HL-60 (cell line): ENCODE measurements at regions not wholly inside any gene's neighbourhood (a gene's known extent, or its start where the extent isn't known, plus 50 kb on each side); places are given as distances from the start of the nearest gene placed in this dataset.

Experiments
- DNase-seq, 2 experiments: peaks; one replicate each; pipeline ENCODE4 v3.0.0-alpha.2; 2010 to 2020; ENCODE audit warnings: low read depth in 1 of 2, low spot score in 1 of 2
- H3K27ac ChIP-seq: fragments of 250-450 bp; sonication (Bioruptor Pico); replicated peaks from 2 replicates; pipeline ENCODE4 v1.5.1; 2020; ENCODE audit warnings: mild to moderate bottlenecking, moderate library complexity
- H3K27me3 ChIP-seq: fragments of 250-450 bp; sonication (Bioruptor Pico); 2 replicates; pipeline ENCODE4 v1.5.1; 2021; ENCODE audit warnings: mild to moderate bottlenecking, moderate library complexity; ENCODE audit not compliant: insufficient read depth, poor library complexity, severe bottlenecking
- H3K4me3 ChIP-seq: replicated peaks from 2 replicates; pipeline ENCODE4 v1.5.1; 2011; ENCODE audit warnings: mild to moderate bottlenecking, control low read depth, low read length; ENCODE audit not compliant: insufficient read depth
- CTCF ChIP-seq: IDR thresholded peaks from one replicate; pipeline ENCODE4 v1.5.1; 2011; ENCODE audit warnings: low read length, control low read depth, inconsistent platforms; ENCODE audit not compliant: insufficient read depth
- GABPA ChIP-seq: IDR thresholded peaks from 2 replicates; pipeline ENCODE4 v1.6.1; 2012; ENCODE audit warnings: low read depth
- POLR2AphosphoS5 ChIP-seq: IDR thresholded peaks from 2 replicates; pipeline ENCODE4 v1.6.1; 2012; ENCODE audit warnings: low read depth
- REST ChIP-seq: IDR thresholded peaks from 2 replicates; pipeline ENCODE4 v1.6.1; 2012; ENCODE audit warnings: low read depth; ENCODE audit not compliant: insufficient replicate concordance
- SPI1 ChIP-seq: IDR thresholded peaks from 2 replicates; pipeline ENCODE4 v1.6.1; 2012; ENCODE audit warnings: low read depth, mild to moderate bottlenecking, borderline replicate concordance

DNA sequence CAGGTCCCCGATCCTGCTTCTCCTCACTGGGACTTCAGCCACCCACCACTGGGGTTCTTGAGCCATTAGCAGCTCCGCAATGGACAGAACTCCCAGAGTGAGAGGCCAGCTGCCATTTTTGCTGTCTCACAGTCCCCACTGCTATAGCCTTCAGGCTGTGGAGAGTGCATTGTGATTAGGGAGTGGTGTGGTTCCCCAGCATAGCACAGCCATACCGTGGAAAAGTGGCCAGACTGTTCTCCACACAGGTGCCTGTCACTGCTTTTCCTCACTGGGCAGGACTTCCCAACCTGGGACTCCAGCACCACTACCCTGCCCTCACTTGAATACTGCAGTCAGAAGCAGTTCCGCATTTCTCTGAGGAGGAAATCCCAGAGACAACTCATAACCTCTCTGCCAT is 270.3 kb upstream of the DCBLD2 start:
- H3K27ac ChIP-seq, result no peak overlapping the region
- no peak overlapping the region for H3K4me3 ChIP-seq
- DNase-seq, result no peak
- no peaks in the 10 kb centered on the region for H3K27me3 ChIP-seq
- TF ChIP-seq REST (no peak), SPI1 (peak; percentile 37; the same call in 1 of the 2 replicates)

DNA sequence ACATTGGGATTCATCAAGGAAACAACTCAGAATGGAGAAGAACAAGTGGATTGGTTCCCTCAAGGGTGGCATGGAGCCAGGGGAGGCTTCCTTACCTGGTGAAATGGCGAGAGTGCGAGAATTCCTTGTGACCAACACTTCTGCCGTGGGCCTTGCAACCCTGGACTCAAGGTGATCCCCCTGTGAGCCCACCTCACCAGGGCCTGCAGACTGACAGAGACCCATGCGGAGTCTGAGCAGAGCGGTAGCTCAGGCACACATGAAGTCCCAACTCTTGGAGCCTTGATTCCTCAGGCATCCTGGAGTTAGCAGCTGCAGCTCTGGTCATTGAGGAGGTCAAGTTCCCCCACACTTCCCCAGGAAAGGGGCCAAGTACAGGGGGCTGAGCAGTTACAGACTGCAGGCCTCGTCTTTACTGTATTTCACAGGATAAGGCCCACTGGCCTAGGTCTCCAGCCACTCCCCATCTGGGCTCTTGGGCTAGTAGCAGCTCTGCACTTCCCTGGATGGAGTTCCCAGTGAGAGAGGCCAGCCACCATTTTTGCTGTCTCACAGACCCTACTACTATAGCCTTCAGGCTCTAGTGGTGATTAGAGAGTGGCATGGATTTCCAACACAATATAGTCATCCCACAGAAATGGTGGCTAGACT is 269.5 kb upstream of the DCBLD2 start:
- no peak for DNase-seq
- Histone ChIP-seq H3K27ac (no peak overlapping the region), H3K27me3 (no peaks in the 10 kb centered on the region), H3K4me3 (no peak overlapping the region)
- TF ChIP-seq POLR2AphosphoS5 (no peak), REST (no peak)

DNA sequence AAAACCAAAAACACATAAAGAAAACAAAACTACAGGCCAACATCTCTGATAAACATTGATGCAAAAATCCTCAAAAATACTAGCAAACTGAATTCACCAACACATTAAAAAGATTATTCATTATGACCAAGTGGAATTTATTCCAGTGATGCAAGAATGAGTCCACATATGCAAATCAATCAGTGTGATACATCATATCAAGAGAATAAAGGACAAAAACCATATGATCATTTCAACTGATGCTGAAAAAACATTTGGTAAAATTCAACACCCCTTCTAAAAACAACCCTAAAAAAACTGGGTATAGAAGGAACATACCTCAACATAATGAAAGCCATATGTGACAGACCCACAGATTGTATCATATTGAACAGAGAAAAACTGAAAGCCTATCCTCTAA is 265.6 kb upstream of the DCBLD2 start:
- no peak overlapping the region for H3K27ac ChIP-seq
- no peak overlapping the region for H3K4me3 ChIP-seq
- H3K27me3 ChIP-seq, result no peaks in the 10 kb centered on the region
- DNase-seq, result no peak
- TF ChIP-seq REST (no peak), SPI1 (no peak), POLR2AphosphoS5 (no peak), CTCF (no peak), GABPA (no peak)

DNA sequence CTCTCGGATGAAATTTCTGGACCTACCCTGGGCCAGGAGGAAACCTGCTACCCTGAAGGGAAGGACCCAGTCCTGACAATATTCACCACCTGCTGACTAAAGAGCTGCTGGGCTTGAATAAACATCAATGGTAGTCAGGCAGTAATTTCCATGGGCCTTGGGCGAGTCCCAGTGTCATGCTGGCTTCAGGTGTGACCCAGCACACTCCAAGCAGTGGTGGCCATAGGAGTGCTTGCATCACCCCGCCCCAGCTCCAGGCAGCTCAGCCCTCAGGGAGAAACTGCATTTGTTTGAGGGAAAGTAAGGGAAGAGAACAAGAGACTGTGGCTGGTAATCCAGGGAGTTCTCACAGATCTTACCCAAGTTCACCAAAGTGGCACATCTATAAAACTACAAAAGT is 261.8 kb upstream of the DCBLD2 start:
- H3K27ac ChIP-seq, result no peak overlapping the region
- TF ChIP-seq REST, result no peak
- TF ChIP-seq POLR2AphosphoS5, result no peak
- no peak for TF ChIP-seq CTCF
- no peak for TF ChIP-seq GABPA
- TF ChIP-seq SPI1, result no peak
- H3K4me3 ChIP-seq, result no peak overlapping the region
- no peaks in the 10 kb centered on the region for H3K27me3 ChIP-seq
- DNase-seq, result no peak
